GM23338 (cell line): ENCODE measurements at regions not wholly inside any gene's neighbourhood (a gene's known extent, or its start where the extent isn't known, plus 50 kb on each side); places are given as distances from the start of the nearest gene placed in this dataset.

Experiments
- ATAC-seq: fragments of 200-7000 bp; cut with Tn5 transposase; 3 replicates; pipeline ENCODE4 v1.9.1; 2020
- DNase-seq: peaks from one replicate; pipeline ENCODE4 v3.0.0-alpha.2; 2015; ENCODE audit warnings: low spot score
- H2AFZ ChIP-seq: fragments of 200-600 bp; sonication (generic); 2 replicates; pipeline ENCODE4 v1.8.0; 2016; ENCODE audit warnings: antibody characterized with exemption, mild to moderate bottlenecking, moderate library complexity
- H3F3A ChIP-seq: fragments of 200-600 bp; sonication (generic); replicated peaks from 2 replicates; pipeline ENCODE4 v1.8.0; 2017; ENCODE audit warnings: antibody characterized with exemption, mixed run types, low read depth
- H3K27ac ChIP-seq: fragments of 200-600 bp; sonication (generic); 2 replicates; pipeline ENCODE4 v1.6.1; 2016; ENCODE audit warnings: low read depth
- H3K27me3 ChIP-seq: fragments of 200-600 bp; sonication (generic); 2 replicates; pipeline ENCODE4 v1.8.0; 2016; ENCODE audit warnings: mild to moderate bottlenecking, mixed run types, moderate library complexity; ENCODE audit not compliant: insufficient read depth
- H3K36me3 ChIP-seq: fragments of 200-600 bp; sonication (generic); 2 replicates; pipeline ENCODE4 v1.8.0; 2016; ENCODE audit warnings: mild to moderate bottlenecking; ENCODE audit not compliant: insufficient read depth
- H3K4me1 ChIP-seq: fragments of 200-600 bp; sonication (generic); 2 replicates; pipeline ENCODE4 v1.8.0; 2016; ENCODE audit warnings: mild to moderate bottlenecking, moderate library complexity; ENCODE audit not compliant: insufficient read depth
- H3K4me2 ChIP-seq: fragments of 200-600 bp; sonication (generic); 2 replicates; pipeline ENCODE4 v1.7.1; 2017; ENCODE audit warnings: mixed run types
- H3K4me3 ChIP-seq: fragments of 200-600 bp; sonication (generic); 2 replicates; pipeline ENCODE4 v1.6.1; 2016; ENCODE audit warnings: mixed run types
- H3K79me2 ChIP-seq: fragments of 200-600 bp; sonication (generic); replicated peaks from 2 replicates; pipeline ENCODE4 v1.8.0; 2017; ENCODE audit warnings: mild to moderate bottlenecking; ENCODE audit not compliant: insufficient read depth
- H3K9me2 ChIP-seq: fragments of 200-600 bp; sonication (generic); 2 replicates; pipeline ENCODE4 v1.8.0; 2017; ENCODE audit not compliant: insufficient read depth
- H4K20me1 ChIP-seq: fragments of 200-600 bp; sonication (generic); replicated peaks from 2 replicates; pipeline ENCODE4 v1.8.0; 2017; ENCODE audit warnings: mild to moderate bottlenecking; ENCODE audit not compliant: insufficient read depth
- H3K27ac Mint-ChIP-seq: 2 replicates; pipeline ENCODE4 v1.8.0; 2020; ENCODE audit warnings: inconsistent platforms, mild to moderate bottlenecking, moderate library complexity, mixed read lengths
- H3K27me3 Mint-ChIP-seq: 3 replicates; pipeline ENCODE4 v1.8.0; 2022; ENCODE audit warnings: low read depth, mild to moderate bottlenecking, moderate library complexity, mixed read lengths, inconsistent platforms; ENCODE audit not compliant: insufficient read depth, poor library complexity
- H3K36me3 Mint-ChIP-seq: 3 replicates; pipeline ENCODE4 v1.8.0; 2021; ENCODE audit warnings: low read depth, mild to moderate bottlenecking, inconsistent platforms, moderate library complexity, mixed read lengths
- H3K4me1 Mint-ChIP-seq: 3 replicates; pipeline ENCODE4 v1.8.0; 2020; ENCODE audit warnings: mild to moderate bottlenecking, inconsistent platforms, mixed read lengths
- H3K4me3 Mint-ChIP-seq: 3 replicates; pipeline ENCODE4 v1.8.0; 2021; ENCODE audit warnings: moderate library complexity, mild to moderate bottlenecking, inconsistent platforms, mixed read lengths
- H3K9me3 Mint-ChIP-seq: 3 replicates; pipeline ENCODE4 v1.8.0; 2020; ENCODE audit warnings: moderate library complexity, mild to moderate bottlenecking, inconsistent platforms, mixed read lengths
- CREB1 ChIP-seq: fragments of 250-450 bp; sonication (Bioruptor Pico); IDR thresholded peaks from 2 replicates; pipeline ENCODE4 v1.5.0; 2020; ENCODE audit warnings: low read depth, mild to moderate bottlenecking, moderate library complexity
- EZH2 ChIP-seq: fragments of 200-600 bp; sonication (generic); IDR thresholded peaks from one replicate; pipeline ENCODE4 v1.8.0; 2017; ENCODE audit warnings: antibody characterized with exemption, mild to moderate bottlenecking, low read depth; ENCODE audit not compliant: unreplicated experiment
- EZH2phosphoT487 ChIP-seq: fragments of 200-600 bp; sonication (generic); IDR thresholded peaks from one replicate; pipeline ENCODE4 v1.8.1; 2018; ENCODE audit warnings: antibody characterized with exemption; ENCODE audit not compliant: unreplicated experiment
- JUNB ChIP-seq: IDR thresholded peaks from one replicate; pipeline ENCODE4 v1.6.1; 2016; ENCODE audit warnings: antibody characterized with exemption; ENCODE audit not compliant: unreplicated experiment
- POLR2AphosphoS5 ChIP-seq: IDR thresholded peaks from 2 replicates; pipeline ENCODE4 v1.6.1; 2016; ENCODE audit warnings: antibody characterized with exemption, low read depth
- STAT1 ChIP-seq: IDR thresholded peaks from one replicate; pipeline ENCODE4 v1.6.1; 2016; ENCODE audit warnings: antibody characterized with exemption; ENCODE audit not compliant: unreplicated experiment
- ZNF114 ChIP-seq: fragments of 250-450 bp; sonication (Bioruptor Pico); IDR thresholded peaks from 2 replicates; pipeline ENCODE4 v1.5.0; 2020; ENCODE audit warnings: mild to moderate bottlenecking, moderate library complexity
- ZNF331 ChIP-seq: fragments of 250-450 bp; sonication (Bioruptor Pico); IDR thresholded peaks from 2 replicates; pipeline ENCODE4 v1.5.0; 2020; ENCODE audit warnings: low read depth, mild to moderate bottlenecking, moderate library complexity
- TF ChIP-seq, protein P1 (sequence below), 2 experiments: fragments of 200-600 bp in 1 of 2; sonication (generic) in 1 of 2; conservative IDR thresholded peaks; 2 replicates each; pipeline versions ENCODE4 v1.5.1 to v1.6.1; 2016 to 2017; ENCODE audit warnings: antibody characterized with exemption in 2 of 2, low read depth in 2 of 2, mild to moderate bottlenecking in 2 of 2, moderate library complexity in 1 of 2
- TF ChIP-seq, protein P2 (sequence below): IDR thresholded peaks from one replicate; pipeline ENCODE4 v1.6.1; 2018; ENCODE audit warnings: antibody characterized with exemption; ENCODE audit not compliant: unreplicated experiment

DNA sequence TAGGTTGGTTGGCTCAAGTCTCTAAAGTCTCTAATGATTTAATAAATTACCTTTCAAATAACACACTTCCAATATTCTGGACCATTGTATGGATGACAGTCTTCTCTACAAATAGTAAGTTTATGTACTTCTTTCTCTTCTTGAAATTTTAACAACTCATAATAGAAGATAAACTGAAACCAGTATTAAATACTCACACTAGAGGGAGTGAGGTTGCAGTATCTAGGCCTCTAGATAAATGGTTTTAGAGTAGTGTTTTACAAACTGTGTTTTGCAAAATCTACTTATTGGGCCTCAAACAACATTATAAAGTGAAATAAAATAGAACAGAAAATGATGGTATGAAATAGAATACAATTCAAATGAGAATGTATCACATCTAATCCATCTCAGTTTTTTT, 479.9 kb upstream of the BRINP3 start:
- no peaks in the 10 kb centered on the region for H4K20me1 ChIP-seq

DNA sequence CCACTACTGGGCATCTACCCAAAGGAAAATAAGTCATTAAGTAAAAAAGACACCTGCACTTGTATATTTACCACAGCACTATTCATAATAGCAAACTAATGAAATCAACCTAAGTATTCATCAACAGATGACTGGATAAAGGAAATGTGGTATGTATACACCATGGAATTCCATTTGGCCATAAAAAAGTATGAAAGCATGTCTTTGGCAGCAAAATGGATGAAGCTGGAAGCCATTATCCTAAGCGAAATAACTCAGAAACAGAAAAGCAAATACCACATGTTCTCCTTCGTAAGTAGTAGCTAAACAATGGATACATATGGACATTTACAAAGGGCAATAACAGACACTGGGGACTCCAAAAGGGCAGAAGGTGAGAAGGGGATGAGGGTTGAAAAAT, 485.7 kb upstream of the BRINP3 start:
- H3K36me3 Mint-ChIP-seq, result no peaks in the 10 kb centered on the region
- no peak for ATAC-seq
- no peak for DNase-seq
- TF ChIP-seq POLR2AphosphoS5 (no peak), EZH2phosphoT487 (no peak), JUNB (no peak), STAT1 (no peak), ZNF331 (no peak), EZH2 (no peak), CREB1 (no peak), ZNF114 (CRISPR knock-in tag) (no peak)
- TF ChIP-seq, protein P1, sequence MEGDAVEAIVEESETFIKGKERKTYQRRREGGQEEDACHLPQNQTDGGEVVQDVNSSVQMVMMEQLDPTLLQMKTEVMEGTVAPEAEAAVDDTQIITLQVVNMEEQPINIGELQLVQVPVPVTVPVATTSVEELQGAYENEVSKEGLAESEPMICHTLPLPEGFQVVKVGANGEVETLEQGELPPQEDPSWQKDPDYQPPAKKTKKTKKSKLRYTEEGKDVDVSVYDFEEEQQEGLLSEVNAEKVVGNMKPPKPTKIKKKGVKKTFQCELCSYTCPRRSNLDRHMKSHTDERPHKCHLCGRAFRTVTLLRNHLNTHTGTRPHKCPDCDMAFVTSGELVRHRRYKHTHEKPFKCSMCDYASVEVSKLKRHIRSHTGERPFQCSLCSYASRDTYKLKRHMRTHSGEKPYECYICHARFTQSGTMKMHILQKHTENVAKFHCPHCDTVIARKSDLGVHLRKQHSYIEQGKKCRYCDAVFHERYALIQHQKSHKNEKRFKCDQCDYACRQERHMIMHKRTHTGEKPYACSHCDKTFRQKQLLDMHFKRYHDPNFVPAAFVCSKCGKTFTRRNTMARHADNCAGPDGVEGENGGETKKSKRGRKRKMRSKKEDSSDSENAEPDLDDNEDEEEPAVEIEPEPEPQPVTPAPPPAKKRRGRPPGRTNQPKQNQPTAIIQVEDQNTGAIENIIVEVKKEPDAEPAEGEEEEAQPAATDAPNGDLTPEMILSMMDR (conservative IDR thresholded peaks at IDR 0.05; ENCODE audit: low read depth in 2 of 2), result no peak
- TF ChIP-seq, protein P2, sequence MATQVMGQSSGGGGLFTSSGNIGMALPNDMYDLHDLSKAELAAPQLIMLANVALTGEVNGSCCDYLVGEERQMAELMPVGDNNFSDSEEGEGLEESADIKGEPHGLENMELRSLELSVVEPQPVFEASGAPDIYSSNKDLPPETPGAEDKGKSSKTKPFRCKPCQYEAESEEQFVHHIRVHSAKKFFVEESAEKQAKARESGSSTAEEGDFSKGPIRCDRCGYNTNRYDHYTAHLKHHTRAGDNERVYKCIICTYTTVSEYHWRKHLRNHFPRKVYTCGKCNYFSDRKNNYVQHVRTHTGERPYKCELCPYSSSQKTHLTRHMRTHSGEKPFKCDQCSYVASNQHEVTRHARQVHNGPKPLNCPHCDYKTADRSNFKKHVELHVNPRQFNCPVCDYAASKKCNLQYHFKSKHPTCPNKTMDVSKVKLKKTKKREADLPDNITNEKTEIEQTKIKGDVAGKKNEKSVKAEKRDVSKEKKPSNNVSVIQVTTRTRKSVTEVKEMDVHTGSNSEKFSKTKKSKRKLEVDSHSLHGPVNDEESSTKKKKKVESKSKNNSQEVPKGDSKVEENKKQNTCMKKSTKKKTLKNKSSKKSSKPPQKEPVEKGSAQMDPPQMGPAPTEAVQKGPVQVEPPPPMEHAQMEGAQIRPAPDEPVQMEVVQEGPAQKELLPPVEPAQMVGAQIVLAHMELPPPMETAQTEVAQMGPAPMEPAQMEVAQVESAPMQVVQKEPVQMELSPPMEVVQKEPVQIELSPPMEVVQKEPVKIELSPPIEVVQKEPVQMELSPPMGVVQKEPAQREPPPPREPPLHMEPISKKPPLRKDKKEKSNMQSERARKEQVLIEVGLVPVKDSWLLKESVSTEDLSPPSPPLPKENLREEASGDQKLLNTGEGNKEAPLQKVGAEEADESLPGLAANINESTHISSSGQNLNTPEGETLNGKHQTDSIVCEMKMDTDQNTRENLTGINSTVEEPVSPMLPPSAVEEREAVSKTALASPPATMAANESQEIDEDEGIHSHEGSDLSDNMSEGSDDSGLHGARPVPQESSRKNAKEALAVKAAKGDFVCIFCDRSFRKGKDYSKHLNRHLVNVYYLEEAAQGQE, result no peak

More for the DNA sequence above, 479.9 kb upstream of the BRINP3 start:
- Histone ChIP-seq H3F3A (no peaks in the 10 kb centered on the region), H3K79me2 (no peaks in the 10 kb centered on the region), H3K36me3 (no peaks in the 10 kb centered on the region), H3K27me3 (no peaks in the 10 kb centered on the region), H2AFZ (no peak overlapping the region), H3K4me1 (no peaks in the 10 kb centered on the region), H3K27ac (no peak overlapping the region), H3K4me3 (no peak overlapping the region), H3K9me2 (no peaks in the 10 kb centered on the region), H3K4me2 (no peak overlapping the region)
- Mint-ChIP-seq H3K27ac (no peak overlapping the region), H3K4me3 (no peak overlapping the region), H3K9me3 (no peaks in the 10 kb centered on the region), H3K27me3 (no peaks in the 10 kb centered on the region), H3K4me1 (peaks cover under 1% of the 10 kb centered on the region; the same call in 2 of the 3 replicates), H3K36me3 (no peaks in the 10 kb centered on the region)
- TF ChIP-seq, protein P2, result no peak
- TF ChIP-seq, protein P1 (conservative IDR thresholded peaks at IDR 0.05; ENCODE audit: low read depth in 2 of 2), result peak in 1 of 2 experiments; percentile 29; a peak in 1 of 4 replicates
- no peak for DNase-seq
- ATAC-seq, result no peak

More for the DNA sequence above, 485.7 kb upstream of the BRINP3 start:
- H3K4me1 ChIP-seq, result no peaks in the 10 kb centered on the region
- H3K9me2 ChIP-seq, result no peaks in the 10 kb centered on the region
- no peaks in the 10 kb centered on the region for H3F3A ChIP-seq
- H3K27ac Mint-ChIP-seq, result no peak overlapping the region; the same call in 1 of the 2 replicates
- H3K36me3 ChIP-seq, result no peaks in the 10 kb centered on the region
- no peaks in the 10 kb centered on the region for H3K9me3 Mint-ChIP-seq
- H3K27me3 Mint-ChIP-seq, result no peaks in the 10 kb centered on the region
- no peak overlapping the region for H2AFZ ChIP-seq
- no peak overlapping the region for H3K4me2 ChIP-seq
- no peak overlapping the region for H3K4me3 ChIP-seq
- no peak overlapping the region for H3K27ac ChIP-seq
- H3K79me2 ChIP-seq, result no peaks in the 10 kb centered on the region
- H4K20me1 ChIP-seq, result no peaks in the 10 kb centered on the region
- H3K4me1 Mint-ChIP-seq, result no peaks in the 10 kb centered on the region
- no peaks in the 10 kb centered on the region for H3K27me3 ChIP-seq
- H3K4me3 Mint-ChIP-seq, result no peak overlapping the region
